Stimulated activated naive B cell treated with anti-CD40 and anti-IgM and Interleukin-4, amounts not matched to agents 10 μg/mL and 1 μg/mL and 100 μg/mL, for 72 hours (primary cell): ENCODE measurements at regions not wholly inside any gene's neighbourhood (a gene's known extent, or its start where the extent isn't known, plus 50 kb on each side); places are given as distances from the start of the nearest gene placed in this dataset.
"Not testable (repeated sequence)": the region's sequence is repeated elsewhere in the genome, so short reads cannot be mapped to it uniquely, and the experiment has no call there.

Experiments
- ATAC-seq, 2 donors: fragments of 150-1000 bp; cut with Tn5 transposase; replicated peaks; 2 replicates each; pipeline ENCODE4 v1.10.0; 2021; ENCODE audit warnings: moderate library complexity in 1 of 2
- DNase-seq: peaks from one replicate; pipeline ENCODE4 v3.0.0; 2021
- H3K27ac Mint-ChIP-seq: one replicate; pipeline ENCODE4 v1.8.0; 2022; ENCODE audit warnings: mild to moderate bottlenecking, mixed read lengths
- H3K27me3 Mint-ChIP-seq, 2 donors: one replicate each; pipeline ENCODE4 v1.8.0; 2022; ENCODE audit warnings: mixed read lengths in 2 of 2
- H3K36me3 Mint-ChIP-seq, 2 donors: one replicate each; pipeline ENCODE4 v1.8.0; 2022; ENCODE audit warnings: mixed read lengths in 2 of 2, mild to moderate bottlenecking in 1 of 2
- H3K4me1 Mint-ChIP-seq, 2 donors: one replicate each; pipeline ENCODE4 v1.8.0; 2022; ENCODE audit warnings: mixed read lengths in 2 of 2, mild to moderate bottlenecking in 1 of 2
- H3K4me3 Mint-ChIP-seq, 2 donors: one replicate each; pipeline ENCODE4 v1.8.0; 2022; ENCODE audit warnings: mild to moderate bottlenecking in 2 of 2, mixed read lengths in 2 of 2, moderate library complexity in 1 of 2
- H3K9me3 Mint-ChIP-seq, 2 donors: one replicate each; pipeline ENCODE4 v1.8.0; 2022; ENCODE audit warnings: mixed read lengths in 2 of 2, mild to moderate bottlenecking in 1 of 2

GRCh38 chr1:232859216-232859615 lies 54.0 kb downstream of the MAP10 start:
- DNase-seq = no peak
- ATAC-seq = no peak
- Mint-ChIP-seq H3K9me3 (no peaks in the 10 kb centered on the region), H3K36me3 (no peaks in the 10 kb centered on the region), H3K4me1 (peaks cover 0 to 1% of the 10 kb centered on the region in 2 donors), H3K27me3 (no peaks in the 10 kb centered on the region), H3K4me3 (no peak overlapping the region), H3K27ac (no peak overlapping the region)

- DNase-seq (no peak), ATAC-seq (no peak)
- Mint-ChIP-seq H3K4me1 (no peaks in the 10 kb centered on the region), H3K27me3 (no peaks in the 10 kb centered on the region), H3K27ac (no peak overlapping the region), H3K36me3 (no peaks in the 10 kb centered on the region), H3K9me3 (no peaks in the 10 kb centered on the region), H3K4me3 (no peak overlapping the region)
Measured at GRCh38 chr1:232861107-232861506, 55.9 kb downstream of the MAP10 start.

- no peaks in the 10 kb centered on the region for H3K4me1 Mint-ChIP-seq
- no peak overlapping the region for H3K4me3 Mint-ChIP-seq
- H3K9me3 Mint-ChIP-seq = no peaks in the 10 kb centered on the region
- no peak overlapping the region for H3K27ac Mint-ChIP-seq
- no peak for DNase-seq
- no peak for ATAC-seq
- no peaks in the 10 kb centered on the region for H3K36me3 Mint-ChIP-seq
- no peaks in the 10 kb centered on the region for H3K27me3 Mint-ChIP-seq
Measured at GRCh38 chr1:232863544-232864275, 58.5 kb downstream of the MAP10 start.

- no peaks in the 10 kb centered on the region for H3K36me3 Mint-ChIP-seq
- H3K27ac Mint-ChIP-seq = no peak overlapping the region
- ATAC-seq = no peak
- H3K4me3 Mint-ChIP-seq = no peak overlapping the region
- peaks cover 0 to 6% of the 10 kb centered on the region in 2 donors for H3K27me3 Mint-ChIP-seq
- no peaks in the 10 kb centered on the region for H3K9me3 Mint-ChIP-seq
- no peak for DNase-seq
- H3K4me1 Mint-ChIP-seq = no peaks in the 10 kb centered on the region
Measured at GRCh38 chr1:232865102-232865931, 60.1 kb downstream of the MAP10 start.

- Mint-ChIP-seq H3K4me3 (no peak overlapping the region), H3K27ac (no peak overlapping the region), H3K4me1 (no peaks in the 10 kb centered on the region), H3K36me3 (no peaks in the 10 kb centered on the region), H3K27me3 (peaks cover 0 to 6% of the 10 kb centered on the region in 2 donors), H3K9me3 (no peaks in the 10 kb centered on the region)
- no peak for DNase-seq
- ATAC-seq = no peak
Measured at GRCh38 chr1:232868793-232869491, 63.7 kb downstream of the MAP10 start.

- not testable (repeated sequence) for DNase-seq, H3K36me3 Mint-ChIP-seq, H3K4me1 Mint-ChIP-seq, ATAC-seq, H3K27me3 Mint-ChIP-seq, H3K4me3 Mint-ChIP-seq, H3K9me3 Mint-ChIP-seq, H3K27ac Mint-ChIP-seq
Measured at GRCh38 chr1:232871291-232871969, 66.2 kb downstream of the MAP10 start.

- Mint-ChIP-seq H3K36me3 (no peaks in the 10 kb centered on the region), H3K27ac (no peak overlapping the region), H3K27me3 (peaks cover 0 to 6% of the 10 kb centered on the region in 2 donors), H3K9me3 (no peaks in the 10 kb centered on the region), H3K4me1 (no peaks in the 10 kb centered on the region), H3K4me3 (no peak overlapping the region)
- no peak for DNase-seq
- ATAC-seq = no peak
Measured at GRCh38 chr1:232872284-232872683, 67.1 kb downstream of the MAP10 start.

- Mint-ChIP-seq H3K9me3 (peaks cover 1 to 2% of the 10 kb centered on the region in 2 donors), H3K36me3 (no peaks in the 10 kb centered on the region), H3K4me1 (peaks cover 1 to 3% of the 10 kb centered on the region in 2 donors), H3K27me3 (peaks cover 0 to 6% of the 10 kb centered on the region in 2 donors), H3K4me3 (no peak overlapping the region), H3K27ac (no peak overlapping the region)
- DNase-seq = no peak
- ATAC-seq = no peak
Measured at GRCh38 chr1:232872738-232873137, 67.5 kb downstream of the MAP10 start.

GRCh38 chr1:232873412-232873811 lies 68.2 kb downstream of the MAP10 start:
- Mint-ChIP-seq H3K27me3 (peaks cover 0 to 6% of the 10 kb centered on the region in 2 donors), H3K4me3 (no peak overlapping the region), H3K9me3 (peaks cover 2 to 4% of the 10 kb centered on the region in 2 donors), H3K27ac (no peak overlapping the region), H3K36me3 (no peaks in the 10 kb centered on the region), H3K4me1 (peaks cover 1 to 5% of the 10 kb centered on the region in 2 donors)
- no peak for DNase-seq
- ATAC-seq = no peak

- Mint-ChIP-seq H3K27ac (no peak overlapping the region), H3K27me3 (peaks cover 0 to 6% of the 10 kb centered on the region in 2 donors), H3K4me1 (peaks cover 1 to 5% of the 10 kb centered on the region in 2 donors), H3K9me3 (peaks cover 2 to 4% of the 10 kb centered on the region in 2 donors), H3K36me3 (no peaks in the 10 kb centered on the region), H3K4me3 (no peak overlapping the region)
- ATAC-seq (no peak), DNase-seq (no peak)
Measured at GRCh38 chr1:232873931-232874330, 68.7 kb downstream of the MAP10 start.

- DNase-seq (no peak), ATAC-seq (no peak)
- H3K36me3 Mint-ChIP-seq = no peaks in the 10 kb centered on the region
- peaks cover 1 to 5% of the 10 kb centered on the region in 2 donors for H3K4me1 Mint-ChIP-seq
- no peaks in the 10 kb centered on the region for H3K27me3 Mint-ChIP-seq
- H3K27ac Mint-ChIP-seq = no peak overlapping the region
- H3K4me3 Mint-ChIP-seq = no peak overlapping the region
- H3K9me3 Mint-ChIP-seq = peaks cover 2 to 4% of the 10 kb centered on the region in 2 donors
Measured at GRCh38 chr1:232875536-232875935, 70.3 kb downstream of the MAP10 start.

- ATAC-seq (no peak), DNase-seq (no peak)
- Mint-ChIP-seq H3K4me1 (peaks cover 1 to 5% of the 10 kb centered on the region in 2 donors), H3K36me3 (no peaks in the 10 kb centered on the region), H3K9me3 (peaks cover 2 to 4% of the 10 kb centered on the region in 2 donors), H3K27me3 (no peaks in the 10 kb centered on the region), H3K27ac (no peak overlapping the region), H3K4me3 (no peak overlapping the region)
Measured at GRCh38 chr1:232876506-232877364, 71.5 kb downstream of the MAP10 start.

GRCh38 chr1:232877365-232878028 lies 72.3 kb downstream of the MAP10 start:
- Mint-ChIP-seq H3K36me3 (no peaks in the 10 kb centered on the region), H3K9me3 (peaks cover 2 to 4% of the 10 kb centered on the region in 2 donors), H3K27ac (no peak overlapping the region), H3K4me3 (no peak overlapping the region), H3K4me1 (peaks cover 1 to 5% of the 10 kb centered on the region in 2 donors), H3K27me3 (no peaks in the 10 kb centered on the region)
- ATAC-seq (no peak), DNase-seq (no peak)
